ENCODE measurements at regions not wholly inside any gene's neighbourhood (a gene's known extent, or its start where the extent isn't known, plus 50 kb on each side); places are given as distances from the start of the nearest gene placed in this dataset.
"Not testable (repeated sequence)": the region's sequence is repeated elsewhere in the genome, so short reads cannot be mapped to it uniquely, and the experiment has no call there.

- DNase-seq; H3K27me3 ChIP-seq; intact Hi-C loops (cut with DNase I); H3K4me3 ChIP-seq; H3K36me3 ChIP-seq; H3K9me3 ChIP-seq; H3K27ac ChIP-seq; FAIRE-seq; H3K4me1 ChIP-seq; ATAC-seq: not testable (repeated sequence)
- WGBS, 2 donors = 84 to 88% methylated on average over 11 of the region's 15 CpGs
These were observed 183.5 kb downstream of the LMLN start for GRCh38 chr3:198143300-198144137.

GRCh38 chr3:198145231-198145784 is 185.3 kb downstream of the LMLN start:
- intact Hi-C loops (cut with DNase I); FAIRE-seq; H3K36me3 ChIP-seq; H3K4me3 ChIP-seq; H3K27me3 ChIP-seq; H3K9me3 ChIP-seq; H3K4me1 ChIP-seq; H3K27ac ChIP-seq: not testable (repeated sequence)
- WGBS, 2 donors = 68 to 76% methylated on average over 3 of the region's 8 CpGs
- ATAC-seq (peak in 1 of 4 donors; percentile 16), DNase-seq (peak in 2 of 6 donors; percentile 36 to 38)

GRCh38 chr3:198146070-198146469 is 186.1 kb downstream of the LMLN start:
- H3K27ac ChIP-seq; H3K4me1 ChIP-seq; H3K36me3 ChIP-seq; H3K9me3 ChIP-seq; H3K4me3 ChIP-seq; intact Hi-C loops (cut with DNase I); FAIRE-seq; DNase-seq; H3K27me3 ChIP-seq: not testable (repeated sequence)
- WGBS, 2 donors = 67 to 88% methylated on average over 1 to 4 of the region's 5 CpGs
- peak in 3 of 4 donors; percentile 8 to 17 (median 11) for ATAC-seq

- intact Hi-C loops (cut with DNase I); H3K36me3 ChIP-seq; H3K4me3 ChIP-seq; DNase-seq; FAIRE-seq; H3K4me1 ChIP-seq; H3K27ac ChIP-seq; H3K27me3 ChIP-seq; H3K9me3 ChIP-seq: not testable (repeated sequence)
- peak; percentile 73 to 91 (median 88) for ATAC-seq
- WGBS, 2 donors = 54 to 60% methylated on average over 8 of the region's 9 CpGs
These were observed 186.6 kb downstream of the LMLN start for GRCh38 chr3:198146559-198147164.

GRCh38 chr3:198147213-198147612 is 187.2 kb downstream of the LMLN start:
- WGBS, 2 donors = 83 to 100% methylated on average over 1 of the region's 3 CpGs
- not testable (repeated sequence) for DNase-seq

GRCh38 chr3:198147993-198148392 is 188.0 kb downstream of the LMLN start:
- DNase-seq; H3K4me1 ChIP-seq; H3K27ac ChIP-seq; ATAC-seq; intact Hi-C loops (cut with DNase I); FAIRE-seq; H3K4me3 ChIP-seq; H3K27me3 ChIP-seq; H3K36me3 ChIP-seq; H3K9me3 ChIP-seq: not testable (repeated sequence)
- WGBS, 2 donors = 67 to 77% methylated on average over 6 of the region's 6 CpGs

More at GRCh38 chr3:198147213-198147612, 187.2 kb downstream of the LMLN start:
- H3K4me1 ChIP-seq; H3K27me3 ChIP-seq; H3K4me3 ChIP-seq; H3K36me3 ChIP-seq; H3K9me3 ChIP-seq; FAIRE-seq; H3K27ac ChIP-seq; intact Hi-C loops (cut with DNase I): not testable (repeated sequence)
- ATAC-seq = peak in 1 of 4 donors; percentile 4

GRCh38 chr3:198149904-198150303 is 189.9 kb downstream of the LMLN start:
- H3K27me3 ChIP-seq; intact Hi-C loops (cut with DNase I); H3K36me3 ChIP-seq; FAIRE-seq; H3K9me3 ChIP-seq; H3K4me3 ChIP-seq; DNase-seq; H3K27ac ChIP-seq; H3K4me1 ChIP-seq: not testable (repeated sequence)
- WGBS, 2 donors = 73 to 82% methylated on average over 5 of the region's 5 CpGs
- peak in 2 of 4 donors; percentile 13 to 34 for ATAC-seq

- H3K27ac ChIP-seq = not testable (repeated sequence)
These were observed 191.8 kb downstream of the LMLN start for GRCh38 chr3:198151867-198152266.

GRCh38 chr3:198155771-198156170 is 195.8 kb downstream of the LMLN start:
- ATAC-seq; H3K27ac ChIP-seq; intact Hi-C loops (cut with DNase I); H3K4me3 ChIP-seq; H3K27me3 ChIP-seq; H3K9me3 ChIP-seq; H3K36me3 ChIP-seq; H3K4me1 ChIP-seq; FAIRE-seq; DNase-seq: not testable (repeated sequence)
- WGBS, 2 donors = 85 to 90% methylated on average over 2 to 3 of the region's 7 CpGs

More at GRCh38 chr3:198151867-198152266, 191.8 kb downstream of the LMLN start:
- ATAC-seq; intact Hi-C loops (cut with DNase I); H3K4me1 ChIP-seq; H3K27me3 ChIP-seq; H3K36me3 ChIP-seq; H3K4me3 ChIP-seq; DNase-seq; H3K9me3 ChIP-seq; FAIRE-seq: not testable (repeated sequence)
- 57 to 59% methylated on average over 2 to 4 of the region's 4 CpGs for WGBS, 2 donors

- H3K4me1 ChIP-seq; H3K36me3 ChIP-seq; H3K27me3 ChIP-seq; H3K9me3 ChIP-seq; intact Hi-C loops (cut with DNase I); H3K27ac ChIP-seq; FAIRE-seq; DNase-seq; H3K4me3 ChIP-seq: not testable (repeated sequence)
- peak; percentile 95 to 100 (median 98) for ATAC-seq
- 8 to 27% methylated on average over 4 to 9 of the region's 42 CpGs for WGBS, 2 donors
These were observed 197.3 kb downstream of the LMLN start for GRCh38 chr3:198157231-198157868.

GRCh38 chr3:198158007-198158406 is 198.0 kb downstream of the LMLN start:
- H3K27ac ChIP-seq; H3K4me3 ChIP-seq; intact Hi-C loops (cut with DNase I); FAIRE-seq; H3K27me3 ChIP-seq; H3K36me3 ChIP-seq; H3K9me3 ChIP-seq; H3K4me1 ChIP-seq; DNase-seq: not testable (repeated sequence)
- WGBS, 2 donors = 45 to 51% methylated on average over 6 to 8 of the region's 12 CpGs
- ATAC-seq = peak; percentile 44 to 72 (median 60)
